ENCODE measurements at regions not wholly inside any gene's neighbourhood (a gene's known extent, or its start where the extent isn't known, plus 50 kb on each side); places are given as distances from the start of the nearest gene placed in this dataset.
"Not testable (repeated sequence)": the region's sequence is repeated elsewhere in the genome, so short reads cannot be mapped to it uniquely, and the experiment has no call there.

DNA sequence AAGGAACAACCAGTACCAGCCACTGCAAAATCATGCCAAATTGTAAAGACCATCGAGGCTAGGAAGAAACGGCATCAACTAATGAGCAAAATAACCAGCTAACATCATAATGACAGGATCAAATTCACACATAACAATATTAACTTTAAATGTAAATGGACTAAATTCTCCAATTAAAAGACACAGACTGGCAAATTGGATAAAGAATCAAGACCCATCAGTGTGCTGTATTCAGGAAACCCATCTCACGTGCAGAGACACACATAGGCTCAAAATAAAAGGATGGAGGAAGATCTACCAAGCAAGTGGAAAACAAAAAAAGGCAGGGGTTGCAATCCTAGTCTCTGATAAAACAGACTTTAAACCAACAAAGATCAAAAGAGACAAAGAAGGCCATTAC lies 97.6 kb downstream of the GPX5 start:
- DNase-seq; H3K27me3 ChIP-seq (ENCODE audit: control insufficient read depth, insufficient read depth, low read length); H3K4me3 ChIP-seq (ENCODE audit: low read length); H3K36me3 ChIP-seq (ENCODE audit: control insufficient read depth, insufficient read depth, low read length); H3K4me1 ChIP-seq (ENCODE audit: control insufficient read depth, insufficient read depth, low read length); H3K9me3 ChIP-seq (ENCODE audit: control insufficient read depth, low read depth, low read length); H3K27ac ChIP-seq (ENCODE audit: low read length): not testable (repeated sequence)
- WGBS (ENCODE audit: insufficient coverage, low lambda C conversion rate): no CpG with 5 or more reads among the region's 3 CpGs

DNA sequence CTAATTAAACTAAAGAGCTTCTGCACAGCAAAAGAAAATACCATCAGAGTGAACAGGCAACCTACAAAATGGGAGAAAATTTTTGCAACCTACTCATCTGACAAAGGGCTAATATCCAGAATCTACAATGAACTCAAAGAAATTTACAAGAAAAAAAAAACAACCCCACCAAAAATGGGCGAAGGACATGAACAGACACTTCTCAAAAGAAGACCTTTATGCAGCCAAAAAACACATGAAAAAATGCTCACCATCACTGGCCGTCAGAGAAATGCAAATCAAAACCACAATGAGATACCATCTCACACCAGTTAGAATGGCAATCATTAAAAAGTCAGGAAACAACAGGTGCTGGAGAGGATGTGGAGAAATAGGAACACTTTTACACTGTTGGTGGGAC lies 100.7 kb downstream of the GPX5 start:
- not testable (repeated sequence) for DNase-seq; H3K36me3 ChIP-seq (ENCODE audit: control insufficient read depth, insufficient read depth, low read length); H3K27ac ChIP-seq (ENCODE audit: low read length); H3K27me3 ChIP-seq (ENCODE audit: control insufficient read depth, insufficient read depth, low read length); H3K4me3 ChIP-seq (ENCODE audit: low read length); H3K4me1 ChIP-seq (ENCODE audit: control insufficient read depth, insufficient read depth, low read length); H3K9me3 ChIP-seq (ENCODE audit: control insufficient read depth, low read depth, low read length)
- 100% methylated on average over 1 of the region's 2 CpGs for WGBS (ENCODE audit: insufficient coverage, low lambda C conversion rate)

DNA sequence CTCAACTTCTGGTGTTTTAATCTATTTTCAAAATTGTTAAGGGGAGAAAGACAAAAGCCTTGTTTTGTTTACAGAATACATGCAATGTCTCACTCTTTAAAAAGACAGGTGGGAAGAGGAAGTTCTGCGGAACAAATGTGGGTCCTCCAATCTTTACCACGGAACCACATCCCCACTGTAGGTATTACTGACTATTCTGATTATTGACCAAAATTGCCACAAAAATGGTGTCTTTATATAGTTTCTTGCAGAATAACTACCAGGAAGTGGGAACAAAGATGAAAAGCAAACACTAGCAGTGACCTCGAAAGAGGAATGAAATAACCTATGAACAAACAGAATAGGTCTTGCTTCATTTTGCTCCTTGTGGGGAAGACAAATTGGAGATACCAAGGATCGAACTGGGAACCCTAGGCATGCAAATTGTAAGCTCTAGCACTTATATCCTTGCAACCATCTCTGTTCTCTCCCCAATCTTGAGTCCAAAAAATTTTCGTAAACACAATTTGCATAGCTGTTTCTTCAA lies 106.7 kb downstream of the GPX5 start:
- no peaks in the 10 kb centered on the region for H3K9me3 ChIP-seq (ENCODE audit: control insufficient read depth, low read depth, low read length)
- no peak overlapping the region for H3K27ac ChIP-seq (ENCODE audit: low read length)
- WGBS (ENCODE audit: insufficient coverage, low lambda C conversion rate): 83% methylated on average over 2 of the region's 5 CpGs
- no peaks in the 10 kb centered on the region for H3K36me3 ChIP-seq (ENCODE audit: control insufficient read depth, insufficient read depth, low read length)
- H3K27me3 ChIP-seq (ENCODE audit: control insufficient read depth, insufficient read depth, low read length): peaks cover 38% of the 10 kb centered on the region
- H3K4me1 ChIP-seq (ENCODE audit: control insufficient read depth, insufficient read depth, low read length): no peaks in the 10 kb centered on the region
- no peak overlapping the region for H3K4me3 ChIP-seq (ENCODE audit: low read length)
- no peak for DNase-seq

DNA sequence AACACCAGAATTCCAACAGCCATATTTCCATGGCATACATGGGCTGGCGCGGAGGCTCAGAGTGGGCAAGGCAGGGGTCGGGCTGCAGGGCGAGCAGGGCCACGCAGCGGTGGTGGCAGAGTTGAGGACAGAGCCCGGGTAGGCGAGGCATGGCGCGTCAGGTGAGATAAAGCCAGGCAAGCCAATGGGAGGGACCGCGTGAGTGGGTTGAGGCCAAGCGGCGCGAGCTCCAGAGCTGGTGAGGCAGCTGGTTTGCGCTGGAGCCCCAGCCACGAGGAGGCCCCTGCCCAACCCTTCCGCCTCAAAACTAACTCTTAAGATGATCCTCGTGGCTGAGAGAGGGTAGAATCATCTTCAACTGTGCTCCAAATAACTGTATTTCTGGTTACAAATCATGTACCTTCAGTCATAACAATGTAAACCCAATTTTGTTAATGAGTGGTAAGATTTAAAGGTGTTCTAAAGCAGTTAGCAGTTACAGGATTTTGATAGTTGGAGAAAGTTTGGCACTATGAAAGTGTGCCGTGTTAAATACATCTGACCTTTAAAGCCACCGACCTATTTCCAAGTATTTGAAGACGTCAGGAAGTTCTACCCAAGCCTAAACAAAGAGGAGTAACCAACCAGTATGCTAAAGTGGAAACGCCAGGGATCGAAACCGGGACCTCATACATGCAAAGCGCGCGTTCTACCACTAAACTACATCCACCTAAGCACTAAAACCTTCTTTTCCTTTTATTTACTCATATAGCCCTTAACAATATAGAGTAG lies 107.9 kb downstream of the GPX5 start:
- Histone ChIP-seq H3K27ac (ENCODE audit: low read length) (no peak overlapping the region), H3K36me3 (ENCODE audit: control insufficient read depth, insufficient read depth, low read length) (no peaks in the 10 kb centered on the region), H3K4me1 (ENCODE audit: control insufficient read depth, insufficient read depth, low read length) (no peaks in the 10 kb centered on the region), H3K4me3 (ENCODE audit: low read length) (no peak overlapping the region), H3K9me3 (ENCODE audit: control insufficient read depth, low read depth, low read length) (no peaks in the 10 kb centered on the region), H3K27me3 (ENCODE audit: control insufficient read depth, insufficient read depth, low read length) (peaks cover 47% of the 10 kb centered on the region)
- no CpG with 5 or more reads among the region's 28 CpGs for WGBS (ENCODE audit: insufficient coverage, low lambda C conversion rate)
- DNase-seq: no peak

GRCh38 chr6:28634411-28634760 lies 108.7 kb downstream of the GPX5 start:
- 0% methylated on average over 1 of the region's 4 CpGs for WGBS (ENCODE audit: insufficient coverage, low lambda C conversion rate)
- Histone ChIP-seq H3K9me3 (ENCODE audit: control insufficient read depth, low read depth, low read length) (no peaks in the 10 kb centered on the region), H3K4me3 (ENCODE audit: low read length) (peak overlapping the region; percentile 22), H3K4me1 (ENCODE audit: control insufficient read depth, insufficient read depth, low read length) (no peaks in the 10 kb centered on the region), H3K36me3 (ENCODE audit: control insufficient read depth, insufficient read depth, low read length) (no peaks in the 10 kb centered on the region), H3K27ac (ENCODE audit: low read length) (no peak overlapping the region), H3K27me3 (ENCODE audit: control insufficient read depth, insufficient read depth, low read length) (peaks cover 52% of the 10 kb centered on the region)
- DNase-seq: no peak

DNA sequence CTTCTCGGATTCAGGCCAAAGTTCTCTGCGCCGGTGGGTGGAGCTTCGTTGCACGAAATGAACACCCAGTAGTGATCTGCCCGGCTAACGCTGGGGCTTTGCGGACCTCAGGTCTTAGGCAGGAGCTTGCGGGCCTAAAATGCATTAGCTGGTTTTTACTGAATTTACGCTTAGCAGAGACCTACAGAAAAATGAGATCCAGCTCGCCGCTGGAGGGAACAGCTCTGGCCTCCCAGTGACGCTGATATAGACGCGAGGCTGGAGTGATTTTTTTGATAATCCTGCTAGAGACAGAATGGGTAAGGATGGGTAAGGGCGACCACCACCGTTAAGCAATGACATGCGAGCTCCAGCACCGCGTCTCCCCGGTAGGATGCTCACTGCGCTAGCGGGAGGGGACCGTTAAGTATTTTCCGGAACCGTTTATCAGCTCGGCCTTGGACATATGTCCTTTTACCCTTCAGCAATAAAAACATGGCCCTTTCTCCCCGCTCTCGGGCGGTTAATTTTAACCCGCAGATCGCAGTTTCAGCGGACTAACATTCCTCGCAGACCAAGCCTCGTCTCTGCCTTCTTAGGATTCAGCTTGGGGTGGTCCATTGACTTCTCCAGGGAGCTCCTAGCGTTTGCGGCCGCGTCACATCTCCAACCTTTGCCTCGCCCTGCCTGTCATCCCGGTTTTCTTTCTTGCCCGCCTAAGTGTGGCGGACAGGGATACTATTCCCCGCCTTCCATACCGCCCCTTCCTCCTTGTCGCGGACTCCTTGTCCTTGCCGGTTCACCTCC lies 109.3 kb downstream of the GPX5 start:
- 2% methylated on average over 7 of the region's 48 CpGs for WGBS (ENCODE audit: insufficient coverage, low lambda C conversion rate)
- no peaks in the 10 kb centered on the region for H3K36me3 ChIP-seq (ENCODE audit: control insufficient read depth, insufficient read depth, low read length)
- H3K27me3 ChIP-seq (ENCODE audit: control insufficient read depth, insufficient read depth, low read length): peaks cover 52% of the 10 kb centered on the region
- no peaks in the 10 kb centered on the region for H3K4me1 ChIP-seq (ENCODE audit: control insufficient read depth, insufficient read depth, low read length)
- no peak overlapping the region for H3K27ac ChIP-seq (ENCODE audit: low read length)
- peak overlapping the region; percentile 22 for H3K4me3 ChIP-seq (ENCODE audit: low read length)
- peaks cover 4% of the 10 kb centered on the region for H3K9me3 ChIP-seq (ENCODE audit: control insufficient read depth, low read depth, low read length)
- DNase-seq: peak in 1 of 2 donors; percentile 33

- Histone ChIP-seq H3K27me3 (ENCODE audit: control insufficient read depth, insufficient read depth, low read length) (peaks cover 52% of the 10 kb centered on the region), H3K9me3 (ENCODE audit: control insufficient read depth, low read depth, low read length) (peaks cover 5% of the 10 kb centered on the region), H3K27ac (ENCODE audit: low read length) (no peak overlapping the region), H3K36me3 (ENCODE audit: control insufficient read depth, insufficient read depth, low read length) (no peaks in the 10 kb centered on the region), H3K4me1 (ENCODE audit: control insufficient read depth, insufficient read depth, low read length) (no peaks in the 10 kb centered on the region), H3K4me3 (ENCODE audit: low read length) (peak overlapping the region; percentile 22)
- WGBS (ENCODE audit: insufficient coverage, low lambda C conversion rate): 0% methylated on average over 1 of the region's 20 CpGs
- DNase-seq: peak in 1 of 2 donors; percentile 4
Observed at GRCh38 chr6:28635547-28636158, 110.0 kb downstream of the GPX5 start.

DNA sequence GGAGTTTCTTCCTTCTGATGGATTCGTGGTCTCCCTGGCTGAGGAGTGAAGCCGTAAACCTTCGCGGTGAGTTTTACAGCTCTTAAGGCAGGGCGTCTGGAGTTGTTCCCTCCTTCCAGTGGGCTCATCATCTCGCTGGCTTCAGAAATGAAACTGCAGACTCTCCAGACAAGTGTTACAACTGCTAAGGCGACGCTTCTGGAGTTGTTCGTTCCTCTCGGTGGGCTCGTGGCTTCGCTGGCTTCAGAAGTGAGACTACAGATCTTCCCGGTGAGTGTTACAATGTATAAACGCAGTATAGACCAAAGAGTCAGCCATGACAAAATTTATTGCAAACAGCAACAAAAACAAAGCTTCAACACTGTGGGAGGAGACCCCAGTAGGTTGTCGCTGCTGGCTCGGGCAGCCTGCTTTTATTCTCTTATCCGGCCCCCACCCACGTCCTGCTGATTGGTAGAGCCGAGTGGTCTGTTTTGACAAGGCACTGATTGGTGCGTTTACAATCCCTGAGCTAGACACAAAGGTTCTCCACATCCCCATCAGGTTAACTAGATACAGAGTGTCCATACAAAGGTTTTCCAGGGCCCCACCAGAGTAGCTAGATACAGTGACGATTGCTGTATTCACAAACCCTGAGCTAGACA lies 113.2 kb downstream of the GPX5 start:
- WGBS (ENCODE audit: insufficient coverage, low lambda C conversion rate): no CpG with 5 or more reads among the region's 21 CpGs
- Histone ChIP-seq H3K9me3 (ENCODE audit: control insufficient read depth, low read depth, low read length) (peaks cover 5% of the 10 kb centered on the region), H3K36me3 (ENCODE audit: control insufficient read depth, insufficient read depth, low read length) (no peaks in the 10 kb centered on the region), H3K27ac (ENCODE audit: low read length) (no peak overlapping the region), H3K27me3 (ENCODE audit: control insufficient read depth, insufficient read depth, low read length) (peaks cover 47% of the 10 kb centered on the region), H3K4me1 (ENCODE audit: control insufficient read depth, insufficient read depth, low read length) (no peaks in the 10 kb centered on the region), H3K4me3 (ENCODE audit: low read length) (no peak overlapping the region)
- no peak for DNase-seq

DNA sequence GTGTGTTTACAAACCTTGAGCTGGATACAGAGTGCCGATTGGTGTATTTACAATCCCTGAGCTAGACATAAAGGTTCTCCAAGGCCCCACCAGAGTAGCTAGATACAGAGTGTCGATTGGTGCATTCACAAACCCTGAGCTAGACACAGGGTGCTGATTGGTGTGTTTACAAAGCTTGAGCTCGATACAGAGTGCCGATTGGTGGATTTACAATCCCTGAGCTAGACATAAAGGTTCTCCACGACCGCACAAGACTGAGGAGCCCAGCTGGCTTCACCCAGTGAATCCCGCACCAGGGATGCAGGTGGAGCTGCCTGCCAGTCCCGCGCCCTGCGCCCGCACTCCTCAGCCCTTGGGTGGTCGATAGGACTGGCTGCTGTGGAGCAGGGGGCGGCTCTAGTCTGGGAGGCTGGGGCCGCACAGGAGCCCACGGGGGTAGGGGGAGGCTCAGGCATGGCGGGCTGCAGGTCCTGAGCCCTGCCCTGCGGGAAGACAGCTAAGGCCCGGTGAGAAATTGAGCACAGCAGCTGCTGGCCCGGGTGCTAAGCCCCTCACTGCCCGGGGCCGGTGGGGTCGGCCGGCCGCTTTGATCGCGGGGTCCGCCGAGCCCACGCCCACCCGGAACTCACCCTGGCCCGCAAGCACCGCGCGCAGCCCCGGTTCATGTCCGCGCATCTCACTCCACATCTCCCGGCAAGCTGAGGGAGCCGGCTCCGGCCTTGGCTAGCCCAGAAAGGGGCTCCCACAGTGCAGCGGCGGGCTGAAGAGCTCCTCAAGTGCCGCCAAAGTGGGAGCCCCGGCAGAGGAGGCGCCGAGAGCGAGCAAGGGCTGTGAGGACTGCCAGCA lies 114.0 kb downstream of the GPX5 start:
- not testable (repeated sequence) for H3K4me3 ChIP-seq (ENCODE audit: low read length); H3K4me1 ChIP-seq (ENCODE audit: control insufficient read depth, insufficient read depth, low read length); H3K9me3 ChIP-seq (ENCODE audit: control insufficient read depth, low read depth, low read length); H3K36me3 ChIP-seq (ENCODE audit: control insufficient read depth, insufficient read depth, low read length); H3K27ac ChIP-seq (ENCODE audit: low read length); DNase-seq
- peaks cover 44% of the 10 kb centered on the region for H3K27me3 ChIP-seq (ENCODE audit: control insufficient read depth, insufficient read depth, low read length)
- WGBS (ENCODE audit: insufficient coverage, low lambda C conversion rate): no CpG with 5 or more reads among the region's 47 CpGs
